ENCODE measurements at regions not wholly inside any gene's neighbourhood (a gene's known extent, or its start where the extent isn't known, plus 50 kb on each side); places are given as distances from the start of the nearest gene placed in this dataset.
"Not testable (repeated sequence)": the region's sequence is repeated elsewhere in the genome, so short reads cannot be mapped to it uniquely, and the experiment has no call there.

- no peak for DNase-seq (ENCODE audit: insufficient read length, low spot score)
- no peak for FAIRE-seq
- no peak for TF ChIP-seq POLR2A (IDR thresholded peaks at IDR 0.05; ENCODE audit: low read depth, low read length)
These were observed 136.7 kb downstream of the MID1IP1 start for GRCh38 chrX:38937926-38938325.

DNA sequence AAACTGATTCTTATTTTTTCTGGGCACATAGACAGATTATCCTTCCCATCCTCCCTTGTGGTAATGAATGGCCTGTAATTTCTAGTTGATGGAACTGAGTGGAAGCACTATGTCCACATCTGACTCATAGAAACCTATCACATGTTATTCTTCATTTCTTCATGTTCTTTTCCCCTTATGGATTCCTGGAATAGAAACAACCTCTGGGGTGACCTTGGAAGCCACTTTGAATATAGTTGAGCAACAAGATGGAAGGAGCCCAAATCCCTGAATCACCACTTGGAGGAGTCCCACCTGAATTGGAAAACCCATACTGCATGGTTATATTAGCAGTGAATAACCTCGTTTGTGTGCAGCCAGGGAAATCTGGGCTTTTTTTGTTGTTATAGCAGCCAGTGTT, 137.8 kb downstream of the MID1IP1 start:
- FAIRE-seq (no peak), DNase-seq (ENCODE audit: insufficient read length, low spot score) (no peak)
- TF ChIP-seq POLR2A (IDR thresholded peaks at IDR 0.05; ENCODE audit: low read depth, low read length), result no peak

DNA sequence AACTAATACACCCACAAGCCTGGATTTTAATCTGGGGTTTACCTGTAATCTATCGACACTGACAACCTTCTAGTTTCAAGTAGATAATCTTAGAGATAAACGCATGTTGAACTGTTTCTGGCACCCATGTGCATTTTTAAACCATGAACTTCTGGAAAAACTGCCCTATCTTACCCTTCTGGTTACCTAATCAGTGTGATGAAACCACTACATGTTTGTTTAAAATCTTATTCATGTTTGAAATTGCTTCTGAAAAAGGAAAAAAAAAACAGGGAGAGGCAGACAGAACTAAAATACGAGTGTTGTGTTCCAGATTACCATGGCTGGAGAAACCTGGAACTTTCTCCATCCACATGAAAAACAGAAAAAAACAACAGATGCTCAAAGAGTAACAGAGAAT, 139.3 kb downstream of the MID1IP1 start:
- no peak for FAIRE-seq
- no peak for TF ChIP-seq POLR2A (IDR thresholded peaks at IDR 0.05; ENCODE audit: low read depth, low read length)

GRCh38 chrX:38941675-38942074, 140.4 kb downstream of the MID1IP1 start:
- no peak for DNase-seq (ENCODE audit: insufficient read length, low spot score)
- no peak for TF ChIP-seq POLR2A (IDR thresholded peaks at IDR 0.05; ENCODE audit: low read depth, low read length)
- FAIRE-seq, result no peak

More for the DNA sequence above, 139.3 kb downstream of the MID1IP1 start:
- no peak for DNase-seq (ENCODE audit: insufficient read length, low spot score)

DNA sequence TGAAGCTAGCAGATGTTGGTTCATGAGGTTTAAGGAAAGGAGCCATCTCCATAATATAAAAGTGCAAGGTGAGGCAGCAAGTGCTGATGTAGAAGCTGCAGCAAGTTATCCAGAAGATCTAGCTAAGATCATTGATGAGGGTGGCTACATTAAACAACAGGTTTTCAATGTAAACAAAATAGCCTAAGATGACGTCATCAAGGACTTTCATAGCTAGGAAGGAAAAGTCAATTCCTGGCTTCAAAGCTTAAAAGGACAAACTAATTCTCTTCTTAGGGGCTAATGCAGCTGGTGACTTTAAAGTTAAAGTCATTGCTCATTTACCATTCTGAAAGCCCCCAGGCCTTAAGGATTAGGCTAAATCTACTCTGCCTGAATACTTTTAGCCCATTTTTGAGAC, 141.9 kb downstream of the MID1IP1 start:
- no peak for TF ChIP-seq POLR2A (IDR thresholded peaks at IDR 0.05; ENCODE audit: low read depth, low read length)
- DNase-seq (ENCODE audit: insufficient read length, low spot score) (no peak), FAIRE-seq (no peak)

DNA sequence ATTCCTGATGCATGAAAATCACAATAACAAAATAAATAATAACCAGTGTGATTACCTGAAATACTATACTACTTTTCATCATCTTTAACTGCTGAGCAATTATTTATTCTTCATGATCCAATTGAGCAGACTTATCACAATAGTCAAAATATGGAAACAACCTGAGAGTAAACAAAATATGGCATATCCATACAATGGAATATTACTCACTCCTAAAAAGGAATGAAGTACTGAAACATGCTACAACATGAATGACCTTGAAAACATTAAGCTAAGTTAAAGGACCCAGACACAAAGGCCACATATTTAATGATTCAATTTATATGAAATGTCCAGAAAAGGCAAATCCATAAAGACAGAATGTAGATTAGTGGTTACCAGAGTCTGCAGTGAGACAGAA, 146.8 kb downstream of the MID1IP1 start:
- FAIRE-seq (no peak), DNase-seq (ENCODE audit: insufficient read length, low spot score) (no peak)
- TF ChIP-seq POLR2A (IDR thresholded peaks at IDR 0.05; ENCODE audit: low read depth, low read length), result no peak

GRCh38 chrX:38954520-38954919, 153.3 kb downstream of the MID1IP1 start:
- DNase-seq (ENCODE audit: insufficient read length, low spot score), result no peak
- no peak for FAIRE-seq
- no peak for TF ChIP-seq POLR2A (IDR thresholded peaks at IDR 0.05; ENCODE audit: low read depth, low read length)

DNA sequence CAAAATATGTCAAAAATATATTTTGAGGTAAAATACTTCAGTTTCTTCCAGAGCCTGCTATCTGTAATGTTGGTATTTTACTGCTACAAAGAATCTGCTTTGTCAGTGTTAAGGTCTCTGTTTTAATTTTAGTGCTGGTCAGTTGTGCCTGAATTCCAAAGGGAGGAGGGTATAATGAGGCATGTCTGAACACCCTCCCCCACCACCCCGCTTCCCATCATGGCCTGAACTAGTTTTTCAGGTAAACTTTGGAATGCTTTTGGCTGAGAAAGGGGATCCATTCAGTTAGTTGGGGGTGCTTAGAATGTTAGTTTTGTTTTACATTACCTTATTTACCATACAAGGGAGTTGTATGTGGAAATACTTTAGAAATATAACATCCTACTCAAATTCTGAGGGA, 158.5 kb downstream of the MID1IP1 start:
- no peak for TF ChIP-seq POLR2A (IDR thresholded peaks at IDR 0.05; ENCODE audit: low read depth, low read length)

DNA sequence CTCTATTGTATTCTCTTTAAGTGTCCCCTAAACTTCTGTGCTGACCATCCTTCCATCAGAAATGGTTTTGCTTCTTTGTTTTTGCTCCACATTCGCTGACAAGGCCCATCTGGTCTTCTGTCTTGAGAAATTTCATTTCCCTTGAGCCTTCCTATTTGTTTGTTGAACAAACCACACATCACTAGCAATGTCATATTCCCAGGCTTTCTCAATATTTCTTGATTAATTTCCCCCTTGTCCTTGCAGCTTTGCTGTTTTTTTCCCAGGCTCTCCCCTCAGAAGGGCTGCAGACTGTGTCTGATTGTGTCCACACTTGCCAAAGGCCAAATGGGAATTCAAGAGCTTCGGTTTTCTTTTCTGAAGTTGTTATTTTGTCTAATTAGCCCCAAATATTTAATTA, 158.9 kb downstream of the MID1IP1 start:
- no peak for DNase-seq (ENCODE audit: insufficient read length, low spot score)
- FAIRE-seq, result no peak
- no peak for TF ChIP-seq POLR2A (IDR thresholded peaks at IDR 0.05; ENCODE audit: low read depth, low read length)

More for the DNA sequence above, 158.5 kb downstream of the MID1IP1 start:
- FAIRE-seq (no peak), DNase-seq (ENCODE audit: insufficient read length, low spot score) (no peak)

DNA sequence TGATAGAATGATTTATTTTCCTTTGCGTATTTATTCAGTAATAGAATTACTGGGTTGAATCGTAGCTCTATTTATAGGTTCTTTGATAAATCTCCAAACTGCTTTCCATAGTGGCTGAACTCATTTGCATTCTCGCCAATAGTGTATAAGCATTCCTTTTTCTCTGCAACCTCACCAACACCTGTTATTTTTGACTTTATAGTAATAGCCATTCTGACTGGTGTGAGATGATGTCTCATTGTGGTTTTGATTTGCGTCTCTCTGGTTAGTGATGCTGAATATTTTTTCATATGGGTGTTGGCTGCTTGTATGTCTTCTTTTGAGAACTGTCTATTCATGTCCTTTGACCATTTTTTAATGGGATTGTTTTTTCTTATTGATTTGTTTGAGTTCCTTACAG, 160.7 kb downstream of the MID1IP1 start:
- no peak for TF ChIP-seq POLR2A (IDR thresholded peaks at IDR 0.05; ENCODE audit: low read depth, low read length)
- DNase-seq (ENCODE audit: insufficient read length, low spot score), result no peak
- FAIRE-seq, result no peak

GRCh38 chrX:38963244-38963643, 162.0 kb downstream of the MID1IP1 start:
- not testable (repeated sequence) for FAIRE-seq; DNase-seq (ENCODE audit: insufficient read length, low spot score)

DNA sequence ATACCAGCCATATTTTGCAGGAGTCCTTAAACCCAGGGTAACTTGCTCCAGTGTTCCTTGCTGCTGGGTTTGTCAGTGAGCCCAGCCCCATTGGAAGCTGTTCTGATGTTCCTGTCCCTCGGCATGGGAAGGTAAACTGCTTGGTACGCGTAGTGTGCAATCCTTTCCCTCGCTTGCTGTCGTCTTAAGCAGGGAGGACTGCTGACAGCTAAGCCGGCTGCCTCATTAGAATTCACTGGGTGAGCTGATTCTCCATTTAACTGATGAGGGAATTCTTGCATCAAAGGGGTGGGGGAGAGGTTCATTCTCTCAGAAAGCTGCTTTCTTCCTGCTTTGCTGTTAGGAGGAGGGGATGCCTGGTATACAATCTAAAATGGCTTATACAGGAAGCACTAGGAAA, 164.6 kb downstream of the MID1IP1 start:
- DNase-seq (ENCODE audit: insufficient read length, low spot score) (no peak), FAIRE-seq (no peak)
- TF ChIP-seq POLR2A (IDR thresholded peaks at IDR 0.05; ENCODE audit: low read depth, low read length), result no peak

GRCh38 chrX:38968344-38969216, 167.3 kb downstream of the MID1IP1 start:
- TF ChIP-seq POLR2A (IDR thresholded peaks at IDR 0.05; ENCODE audit: low read depth, low read length), result no peak
- DNase-seq (ENCODE audit: insufficient read length, low spot score) (no peak), FAIRE-seq (no peak)

GRCh38 chrX:38970074-38970473, 168.8 kb downstream of the MID1IP1 start:
- FAIRE-seq (no peak), DNase-seq (ENCODE audit: insufficient read length, low spot score) (no peak)
- TF ChIP-seq POLR2A (IDR thresholded peaks at IDR 0.05; ENCODE audit: low read depth, low read length), result no peak

DNA sequence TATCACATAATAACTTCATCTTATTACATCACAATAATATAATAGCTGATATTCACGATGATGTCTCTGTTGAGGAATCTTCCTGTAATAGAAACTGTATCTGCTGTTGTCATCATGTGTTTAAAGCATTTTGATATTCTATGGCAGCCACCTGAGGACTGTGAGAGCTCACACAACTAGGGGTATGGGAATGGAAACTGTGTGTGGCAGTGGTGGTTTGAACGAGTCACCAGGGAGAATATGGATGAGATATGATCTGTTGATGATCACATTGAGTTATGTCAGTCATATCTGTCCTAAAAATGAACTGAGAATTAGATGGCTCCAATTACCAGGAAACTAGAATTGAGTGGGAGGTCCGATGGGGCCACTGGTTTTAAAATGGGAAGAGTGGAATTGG, 169.6 kb downstream of the MID1IP1 start:
- FAIRE-seq (no peak), DNase-seq (ENCODE audit: insufficient read length, low spot score) (no peak)
- no peak for TF ChIP-seq POLR2A (IDR thresholded peaks at IDR 0.05; ENCODE audit: low read depth, low read length)
